CD4-positive, alpha-beta memory T cell (primary cell): ENCODE measurements at regions not wholly inside any gene's neighbourhood (a gene's known extent, or its start where the extent isn't known, plus 50 kb on each side); places are given as distances from the start of the nearest gene placed in this dataset.

Experiments
- CTCF ChIA-PET: fragments of 350-600 bp; sonication (Branson Sonifier 250); formaldehyde crosslinking; loops from one replicate; lab custom pipeline; 2021; ENCODE audit warnings: inconsistent platforms; ENCODE audit not compliant: partially characterized antibody; lab: Charles Lee
- POLR2A ChIA-PET: fragments of 350-600 bp; sonication (Branson Sonifier 250); formaldehyde crosslinking; loops from one replicate; lab custom pipeline; 2021; ENCODE audit not compliant: partially characterized antibody; lab: Charles Lee
- DNase-seq, 5 donors: peaks; one replicate each; pipeline versions ENCODE4 v3.0.0 to v3.0.0-alpha.2; 2020 to 2022; ENCODE audit warnings: mixed read lengths in 1 of 5
- H3K27ac ChIP-seq: one replicate; pipeline ENCODE4 v1.7.0; 2013; ENCODE audit warnings: low read depth, low read length
- H3K27me3 ChIP-seq: 2 replicates; pipeline ENCODE4 v1.7.0; 2013; ENCODE audit warnings: mild to moderate bottlenecking, low read length, moderate library complexity; ENCODE audit not compliant: insufficient read depth
- H3K36me3 ChIP-seq: 2 replicates; pipeline ENCODE4 v1.7.0; 2013; ENCODE audit warnings: mild to moderate bottlenecking, low read length, moderate library complexity; ENCODE audit not compliant: insufficient read depth
- H3K4me1 ChIP-seq: 2 replicates; pipeline ENCODE4 v1.7.0; 2013; ENCODE audit warnings: mild to moderate bottlenecking, low read length, moderate library complexity; ENCODE audit not compliant: insufficient read depth
- H3K4me3 ChIP-seq, 2 donors: one replicate each; pipeline ENCODE4 v1.7.0; 2013; ENCODE audit warnings: low read length in 2 of 2, mild to moderate bottlenecking in 1 of 2
- H3K9me3 ChIP-seq, 2 donors: one replicate each; pipeline ENCODE4 v1.7.0; 2013; ENCODE audit warnings: low read length in 2 of 2, control low read depth in 1 of 2; ENCODE audit not compliant: control insufficient read depth in 1 of 2
- H3K27ac Mint-ChIP-seq, 7 donors: one replicate each; pipeline ENCODE4 v1.8.0; 2020 to 2021; ENCODE audit warnings: mixed read lengths in 7 of 7, mild to moderate bottlenecking in 6 of 7, inconsistent platforms in 3 of 7, moderate library complexity in 3 of 7
- H3K27me3 Mint-ChIP-seq, 2 donors: one replicate each; pipeline ENCODE4 v1.8.0; 2020 to 2021; ENCODE audit warnings: mixed read lengths in 2 of 2
- H3K36me3 Mint-ChIP-seq, 2 donors: one replicate each; pipeline ENCODE4 v1.8.0; 2020 to 2021; ENCODE audit warnings: mixed read lengths in 2 of 2, inconsistent platforms in 1 of 2, mild to moderate bottlenecking in 1 of 2
- H3K4me1 Mint-ChIP-seq, 4 donors: one replicate each; pipeline ENCODE4 v1.8.0; 2020 to 2021; ENCODE audit warnings: mixed read lengths in 4 of 4, mild to moderate bottlenecking in 1 of 4
- H3K4me3 Mint-ChIP-seq, 8 donors: one replicate each; pipeline ENCODE4 v1.8.0; 2020 to 2021; ENCODE audit warnings: mixed read lengths in 8 of 8, mild to moderate bottlenecking in 7 of 8, moderate library complexity in 6 of 8, inconsistent platforms in 3 of 8
- H3K9me3 Mint-ChIP-seq, 8 donors: one replicate each; pipeline ENCODE4 v1.8.0; 2020 to 2021; ENCODE audit warnings: mixed read lengths in 8 of 8, mild to moderate bottlenecking in 5 of 8, inconsistent platforms in 3 of 8, moderate library complexity in 1 of 8
- intact Hi-C: fragments of 100-400 bp; cut with micrococcal nuclease; formaldehyde crosslinking; loops from one replicate; pipeline ENCODE4 v1.15.1; 2023

DNA sequence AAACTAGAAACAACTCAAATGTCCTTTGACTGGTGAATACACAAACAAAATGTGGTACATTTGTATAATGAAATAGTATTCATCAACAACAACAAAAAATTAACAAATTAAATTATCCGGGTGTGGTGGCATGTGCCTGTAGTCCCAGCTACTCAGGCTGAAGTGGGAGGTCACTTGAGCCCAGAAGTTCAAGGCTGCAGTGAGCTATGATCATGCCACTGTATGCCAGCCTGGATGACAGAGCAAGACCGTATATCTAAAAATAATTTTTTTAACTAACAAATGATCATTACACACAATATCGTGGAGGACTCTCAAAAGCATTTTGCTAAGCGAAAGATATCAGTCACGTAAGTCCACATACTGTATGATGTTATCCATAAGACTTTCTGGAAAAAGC lies 71.6 kb upstream of the SORBS2 start:
- Histone ChIP-seq H3K27me3 (no peaks in the 10 kb centered on the region), H3K9me3 (no peaks in the 10 kb centered on the region), H3K4me3 (no peak overlapping the region), H3K27ac (no peak overlapping the region), H3K36me3 (no peaks in the 10 kb centered on the region), H3K4me1 (no peaks in the 10 kb centered on the region)
- ChIA-PET CTCF (no interaction called here), POLR2A (no interaction called here)
- no peaks in the 10 kb centered on the region for H3K4me1 Mint-ChIP-seq
- no peak overlapping the region for H3K4me3 Mint-ChIP-seq
- peaks cover 0 to 2% of the 10 kb centered on the region in 2 donors for H3K27me3 Mint-ChIP-seq
- no peak overlapping the region for H3K27ac Mint-ChIP-seq
- intact Hi-C loops, result no loop called here
- no peak for DNase-seq
- no peaks in the 10 kb centered on the region for H3K36me3 Mint-ChIP-seq
- H3K9me3 Mint-ChIP-seq, result peaks cover 0 to 6% (median 3%) of the 10 kb centered on the region in 8 donors

DNA sequence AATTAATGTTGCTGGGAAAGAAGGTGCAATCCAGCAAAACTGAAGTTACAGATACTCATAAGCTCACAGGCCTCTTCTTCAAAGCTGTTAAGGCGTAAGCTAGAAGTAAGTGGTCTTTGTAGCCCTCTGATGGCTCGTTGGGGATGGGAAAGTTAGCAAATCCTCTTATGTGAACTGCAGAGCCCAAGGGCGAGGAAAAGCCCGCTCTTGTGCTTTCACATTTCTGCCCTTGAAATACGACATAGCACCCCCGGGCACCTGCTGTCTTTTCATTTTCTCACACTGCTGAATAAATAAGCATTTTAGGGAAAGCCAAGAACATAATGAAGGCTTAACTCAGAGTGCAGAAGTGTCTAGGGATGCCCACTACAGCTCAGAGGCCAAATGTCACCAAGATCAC lies 73.1 kb upstream of the SORBS2 start:
- peaks cover 0 to 14% (median 6%) of the 10 kb centered on the region in 8 donors for H3K9me3 Mint-ChIP-seq
- peaks cover 0 to 4% of the 10 kb centered on the region in 2 donors for H3K27me3 Mint-ChIP-seq
- H3K4me3 ChIP-seq, result no peak overlapping the region
- H3K36me3 Mint-ChIP-seq, result no peaks in the 10 kb centered on the region
- H3K4me3 Mint-ChIP-seq, result no peak overlapping the region
- no peak overlapping the region for H3K27ac Mint-ChIP-seq
- no peaks in the 10 kb centered on the region for H3K27me3 ChIP-seq
- no peak overlapping the region for H3K27ac ChIP-seq
- CTCF ChIA-PET, result no interaction called here
- no peaks in the 10 kb centered on the region for H3K4me1 Mint-ChIP-seq
- H3K36me3 ChIP-seq, result no peaks in the 10 kb centered on the region
- no peak for DNase-seq
- H3K9me3 ChIP-seq, result no peaks in the 10 kb centered on the region
- POLR2A ChIA-PET, result no interaction called here
- intact Hi-C loops, result no loop called here
- H3K4me1 ChIP-seq, result no peaks in the 10 kb centered on the region

GRCh38 chr4:185885604-185886003 lies 73.6 kb upstream of the SORBS2 start:
- CTCF ChIA-PET, result no interaction called here
- POLR2A ChIA-PET, result no interaction called here
- Histone ChIP-seq H3K27me3 (no peaks in the 10 kb centered on the region), H3K9me3 (no peaks in the 10 kb centered on the region), H3K36me3 (no peaks in the 10 kb centered on the region), H3K4me1 (no peaks in the 10 kb centered on the region), H3K27ac (no peak overlapping the region), H3K4me3 (no peak overlapping the region)
- H3K36me3 Mint-ChIP-seq, result no peaks in the 10 kb centered on the region
- peaks cover 0 to 4% of the 10 kb centered on the region in 2 donors for H3K27me3 Mint-ChIP-seq
- no peak overlapping the region for H3K27ac Mint-ChIP-seq
- H3K4me3 Mint-ChIP-seq, result no peak overlapping the region
- intact Hi-C loops, result no loop called here
- DNase-seq, result no peak
- no peaks in the 10 kb centered on the region for H3K4me1 Mint-ChIP-seq
- peaks cover 0 to 14% (median 5%) of the 10 kb centered on the region in 8 donors for H3K9me3 Mint-ChIP-seq

GRCh38 chr4:185886832-185887524 lies 75.0 kb upstream of the SORBS2 start:
- no peak overlapping the region for H3K4me3 Mint-ChIP-seq
- no peaks in the 10 kb centered on the region for H3K27me3 ChIP-seq
- CTCF ChIA-PET, result no interaction called here
- H3K4me3 ChIP-seq, result no peak overlapping the region
- no peak for DNase-seq
- H3K9me3 ChIP-seq, result no peaks in the 10 kb centered on the region
- intact Hi-C loops, result no loop called here
- no peak overlapping the region for H3K27ac ChIP-seq
- H3K36me3 Mint-ChIP-seq, result no peaks in the 10 kb centered on the region
- H3K36me3 ChIP-seq, result no peaks in the 10 kb centered on the region
- no peaks in the 10 kb centered on the region for H3K4me1 ChIP-seq
- H3K9me3 Mint-ChIP-seq, result peaks cover 0 to 14% (median 6%) of the 10 kb centered on the region in 8 donors
- no peak overlapping the region for H3K27ac Mint-ChIP-seq
- POLR2A ChIA-PET, result no interaction called here
- H3K27me3 Mint-ChIP-seq, result peaks cover under 1 to 4% of the 10 kb centered on the region in 2 donors
- no peaks in the 10 kb centered on the region for H3K4me1 Mint-ChIP-seq

DNA sequence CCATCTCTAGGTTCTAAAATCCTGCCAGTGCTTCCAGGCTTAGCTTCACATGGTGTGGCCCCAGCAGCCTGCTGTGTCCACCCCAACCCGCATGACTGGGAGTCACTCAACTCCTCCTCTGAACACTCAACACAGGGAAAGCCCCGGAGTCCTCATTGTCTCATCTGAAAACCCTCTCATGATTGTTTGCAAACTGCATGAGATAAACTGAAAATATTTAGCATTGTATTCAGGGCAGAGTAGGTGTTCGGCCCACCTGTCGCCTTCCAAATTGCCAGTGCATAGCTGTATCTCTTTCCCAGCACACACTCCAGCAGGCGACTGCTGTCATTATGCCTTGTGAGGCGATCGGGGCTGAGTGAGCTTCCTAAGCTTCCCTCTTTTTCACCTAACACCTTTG lies 76.7 kb upstream of the SORBS2 start:
- Histone ChIP-seq H3K4me1 (no peaks in the 10 kb centered on the region), H3K27ac (no peak overlapping the region), H3K4me3 (no peak overlapping the region), H3K9me3 (no peaks in the 10 kb centered on the region), H3K36me3 (no peaks in the 10 kb centered on the region), H3K27me3 (no peaks in the 10 kb centered on the region)
- Mint-ChIP-seq H3K4me1 (no peaks in the 10 kb centered on the region), H3K27ac (no peak overlapping the region), H3K4me3 (no peak overlapping the region), H3K9me3 (peaks cover 0 to 14% (median 6%) of the 10 kb centered on the region in 8 donors), H3K27me3 (peaks cover 2 to 4% of the 10 kb centered on the region in 2 donors), H3K36me3 (no peaks in the 10 kb centered on the region)
- DNase-seq, result no peak
- intact Hi-C loops, result no loop called here
- ChIA-PET CTCF (no interaction called here), POLR2A (no interaction called here)

DNA sequence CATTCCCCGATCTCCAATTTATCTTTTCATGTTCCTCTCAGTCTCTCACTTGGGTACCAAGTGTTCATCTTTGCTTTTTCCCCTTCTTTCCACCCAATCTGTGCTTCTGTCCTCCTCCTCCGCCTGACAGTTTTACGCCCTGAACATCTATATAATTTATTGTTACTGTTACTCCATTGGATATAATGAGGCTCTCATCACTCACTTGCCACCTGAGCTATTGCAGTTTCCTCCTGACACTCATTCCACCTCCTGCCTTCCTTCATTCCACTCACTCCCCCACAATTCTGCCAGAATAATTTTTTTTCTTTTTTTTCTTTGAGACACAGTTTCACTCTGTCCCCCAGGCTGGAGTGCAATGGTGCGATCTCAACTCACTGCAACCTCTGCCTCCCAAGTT lies 77.6 kb upstream of the SORBS2 start:
- peaks cover 2 to 4% of the 10 kb centered on the region in 2 donors for H3K27me3 Mint-ChIP-seq

DNA sequence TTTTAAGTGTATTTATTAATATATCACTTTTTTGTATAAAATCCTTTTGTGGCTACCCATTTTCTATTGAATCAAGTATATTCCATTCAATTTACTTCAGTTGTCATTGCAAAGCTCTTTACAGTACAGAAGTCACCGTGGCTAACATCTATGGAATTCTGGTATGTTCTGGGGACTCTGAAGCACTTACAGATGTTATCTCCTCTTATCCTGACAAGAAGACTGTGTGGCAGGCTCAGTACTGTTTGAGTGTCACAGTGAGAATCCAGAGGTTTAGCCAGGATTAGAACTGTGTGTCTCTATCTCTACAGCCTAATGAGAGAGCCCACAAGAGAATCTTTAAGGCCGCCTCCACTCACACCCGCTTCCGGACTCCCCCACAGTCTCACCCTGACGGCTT lies 78.2 kb upstream of the SORBS2 start:
- peaks cover 2 to 4% of the 10 kb centered on the region in 2 donors for H3K27me3 Mint-ChIP-seq
- no peak overlapping the region for H3K4me3 Mint-ChIP-seq
- Histone ChIP-seq H3K36me3 (no peaks in the 10 kb centered on the region), H3K27me3 (no peaks in the 10 kb centered on the region), H3K4me1 (no peaks in the 10 kb centered on the region), H3K9me3 (no peaks in the 10 kb centered on the region), H3K27ac (no peak overlapping the region), H3K4me3 (no peak overlapping the region)
- H3K27ac Mint-ChIP-seq, result no peak overlapping the region
- H3K4me1 Mint-ChIP-seq, result no peaks in the 10 kb centered on the region
- ChIA-PET CTCF (no interaction called here), POLR2A (no interaction called here)
- peaks cover 0 to 14% (median 6%) of the 10 kb centered on the region in 8 donors for H3K9me3 Mint-ChIP-seq
- H3K36me3 Mint-ChIP-seq, result no peaks in the 10 kb centered on the region
- no peak for DNase-seq
- intact Hi-C loops, result no loop called here

More for the DNA sequence above, 77.6 kb upstream of the SORBS2 start:
- CTCF ChIA-PET, result no interaction called here
- no peaks in the 10 kb centered on the region for H3K36me3 Mint-ChIP-seq
- H3K4me3 ChIP-seq, result no peak overlapping the region
- no peak overlapping the region for H3K27ac ChIP-seq
- no peak for DNase-seq
- H3K36me3 ChIP-seq, result no peaks in the 10 kb centered on the region
- H3K9me3 Mint-ChIP-seq, result peaks cover 0 to 14% (median 6%) of the 10 kb centered on the region in 8 donors
- H3K4me3 Mint-ChIP-seq, result no peak overlapping the region
- no peaks in the 10 kb centered on the region for H3K4me1 ChIP-seq
- no peaks in the 10 kb centered on the region for H3K27me3 ChIP-seq
- H3K27ac Mint-ChIP-seq, result no peak overlapping the region
- H3K9me3 ChIP-seq, result no peaks in the 10 kb centered on the region
- intact Hi-C loops, result no loop called here
- POLR2A ChIA-PET, result no interaction called here
- H3K4me1 Mint-ChIP-seq, result no peaks in the 10 kb centered on the region
